ENCODE measurements at regions not wholly inside any gene's neighbourhood (a gene's known extent, or its start where the extent isn't known, plus 50 kb on each side); places are given as distances from the start of the nearest gene placed in this dataset.

GRCh38 chr11:116427903-116428637 is 344.7 kb downstream of the BUD13 start:
- TF ChIP-seq CTCF (IDR thresholded peaks at IDR 0.05; ENCODE audit: low read length) (no peak), EZH2 (IDR thresholded peaks at IDR 0.05; ENCODE audit: borderline replicate concordance, low read length) (no peak)

All from OCI-LY1 (cell line).